Transverse colon (tissue), 4 donors: ENCODE measurements at regions not wholly inside any gene's neighbourhood (a gene's known extent, or its start where the extent isn't known, plus 50 kb on each side); places are given as distances from the start of the nearest gene placed in this dataset.

Experiments used
- DNase-seq: peaks from one replicate; pipeline ENCODE4 v3.0.0-alpha.2; 2019
- H3K27ac ChIP-seq, 4 donors: fragments of 200-600 bp; sonication (generic); 2 replicates each; pipeline ENCODE4 v1.5.1; 2016 to 2018; ENCODE audit warnings: inconsistent platforms in 4 of 4
- H3K27me3 ChIP-seq: fragments of 200-600 bp; sonication (generic); 2 replicates; pipeline ENCODE4 v1.5.1; 2017; ENCODE audit warnings: inconsistent platforms
- H3K36me3 ChIP-seq, 4 donors: fragments of 200-600 bp; sonication (generic); 2 replicates each; pipeline ENCODE4 v1.5.1; 2017 to 2019; ENCODE audit warnings: inconsistent platforms in 4 of 4
- H3K4me1 ChIP-seq, 4 donors: fragments of 200-600 bp; sonication (generic); 2 replicates each; pipeline ENCODE4 v1.5.1; 2017 to 2020; ENCODE audit warnings: inconsistent platforms in 4 of 4
- H3K4me3 ChIP-seq, 4 donors: fragments of 200-600 bp; sonication (generic); 1 replicate in 1 of 4; 2 replicates in 3 of 4; pipeline versions ENCODE4 v1.5.1 to v1.6.1; 2017 to 2019; ENCODE audit warnings: inconsistent platforms in 4 of 4
- H3K9me3 ChIP-seq, 2 donors: fragments of 200-600 bp; sonication (generic); 2 replicates each; pipeline ENCODE4 v1.5.1; 2017 to 2019; ENCODE audit warnings: inconsistent platforms in 2 of 2
- CTCF ChIP-seq, 5 experiments: fragments of 200-600 bp in 3 of 5; fragments of 450-650 bp in 2 of 5; sonication (generic) in 3 of 5; IDR thresholded peaks; 1 replicate in 2 of 5; 2 replicates in 3 of 5; pipeline ENCODE4 v1.5.1; 2016 to 2017; ENCODE audit warnings: antibody characterized with exemption in 5 of 5, inconsistent platforms in 3 of 5, mild to moderate bottlenecking in 2 of 5, moderate library complexity in 1 of 5
- EP300 ChIP-seq: sonication (generic); formaldehyde crosslinking; IDR thresholded peaks from one replicate; pipeline ENCODE4 v1.6.1; 2017; ENCODE audit warnings: antibody characterized with exemption, low read depth
- POLR2A ChIP-seq: fragments of 450-650 bp; IDR thresholded peaks from one replicate; pipeline ENCODE4 v1.6.1; 2016; ENCODE audit warnings: antibody characterized with exemption, mild to moderate bottlenecking, moderate library complexity
- POLR2AphosphoS5 ChIP-seq, 3 donors: sonication (generic); formaldehyde crosslinking; IDR thresholded peaks; one replicate each; pipeline ENCODE4 v1.6.1; 2016; ENCODE audit warnings: antibody characterized with exemption in 3 of 3
- WGBS, 2 donors: methylation state at CpG; one replicate each; pipeline ENCODE4 v1.1.5; 2018; ENCODE audit warnings: low coverage in 1 of 2; 5-methylcytosine and 5-hydroxymethylcytosine counted together
- in situ Hi-C, 4 donors: fragments of 200-750 bp; cut with MboI; loops; one replicate each; pipeline versions ENCODE4 v1.15.0 to v1.15.1; 2017; ENCODE audit warnings: low sequenced_read_pairs in 3 of 4, low pct_ligation_motif_present in 1 of 4, low pct_unique_long_range_greater_than_20kb in 1 of 4
- intact Hi-C: fragments of 100-400 bp; cut with DNase I; formaldehyde crosslinking; loops from one replicate; pipeline ENCODE4 v1.15.1; 2023; ENCODE audit warnings: low total_unique reads

GRCh38 chr5:128896675-128897074, 68.6 kb upstream of the SLC27A6 start:
- H3K9me3 ChIP-seq, result no peaks in the 10 kb centered on the region
- H3K4me1 ChIP-seq, result no peaks in the 10 kb centered on the region
- no peak for DNase-seq
- no peak for TF ChIP-seq POLR2AphosphoS5 (IDR thresholded peaks at IDR 0.05)
- no peak for TF ChIP-seq CTCF (IDR thresholded peaks at IDR 0.05)
- no peak for TF ChIP-seq POLR2A
- no peak for TF ChIP-seq EP300
- no peaks in the 10 kb centered on the region for H3K27me3 ChIP-seq
- 91% methylated on average over 2 of the region's 2 CpGs; no CpG with 5 or more reads in 1 of the 2 donors for WGBS, 2 donors
- H3K27ac ChIP-seq, result no peak overlapping the region
- no peaks in the 10 kb centered on the region for H3K36me3 ChIP-seq
- in situ Hi-C loops, result no loop called here
- intact Hi-C loops, result no loop called here
- no peak overlapping the region for H3K4me3 ChIP-seq

- Histone ChIP-seq H3K4me1 (no peaks in the 10 kb centered on the region), H3K36me3 (no peaks in the 10 kb centered on the region), H3K27ac (no peak overlapping the region), H3K27me3 (no peaks in the 10 kb centered on the region), H3K9me3 (no peaks in the 10 kb centered on the region), H3K4me3 (no peak overlapping the region)
- 61 to 76% methylated on average over 4 to 5 of the region's 5 CpGs for WGBS, 2 donors
- intact Hi-C loops, result loop anchor here (10.0 kb wide), 1 partner anchor 871 kb away; no protein-coding TSS in a partner anchor
- TF ChIP-seq POLR2A (no peak), POLR2AphosphoS5 (IDR thresholded peaks at IDR 0.05) (no peak), CTCF (IDR thresholded peaks at IDR 0.05) (no peak), EP300 (no peak)
- no peak for DNase-seq
- in situ Hi-C loops, result loop anchor here in 3 of 4 donors (25.0 kb wide), 1 partner anchor 859 kb away; no protein-coding TSS in a partner anchor
These were observed 61.7 kb upstream of the SLC27A6 start for GRCh38 chr5:128903550-128903949.

GRCh38 chr5:128904805-128905567, 60.3 kb upstream of the SLC27A6 start:
- Histone ChIP-seq H3K4me1 (no peaks in the 10 kb centered on the region), H3K9me3 (no peaks in the 10 kb centered on the region), H3K27ac (no peak overlapping the region), H3K4me3 (no peak overlapping the region), H3K27me3 (no peaks in the 10 kb centered on the region), H3K36me3 (no peaks in the 10 kb centered on the region)
- intact Hi-C loops, result loop anchor here (10.0 kb wide), 1 partner anchor 870 kb away; no protein-coding TSS in a partner anchor
- no peak for DNase-seq
- no peak for TF ChIP-seq EP300
- TF ChIP-seq POLR2AphosphoS5 (IDR thresholded peaks at IDR 0.05), result no peak
- TF ChIP-seq CTCF (IDR thresholded peaks at IDR 0.05), result no peak
- no peak for TF ChIP-seq POLR2A
- in situ Hi-C loops, result loop anchor here in 3 of 4 donors (25.0 kb wide), 1 partner anchor 857 kb away; no protein-coding TSS in a partner anchor
- WGBS, 2 donors, result 63 to 74% methylated on average over 3 of the region's 3 CpGs

GRCh38 chr5:128905568-128906110, 59.6 kb upstream of the SLC27A6 start:
- 17 to 41% methylated on average over 3 to 4 of the region's 4 CpGs for WGBS, 2 donors
- intact Hi-C loops (loop anchor here (10.0 kb wide), 1 partner anchor 869 kb away; no protein-coding TSS in a partner anchor), in situ Hi-C loops (loop anchor here in 3 of 4 donors (25.0 kb wide), 1 partner anchor 857 kb away; no protein-coding TSS in a partner anchor)
- Histone ChIP-seq H3K4me3 (no peak overlapping the region), H3K27ac (no peak overlapping the region), H3K4me1 (no peaks in the 10 kb centered on the region), H3K9me3 (no peaks in the 10 kb centered on the region), H3K27me3 (no peaks in the 10 kb centered on the region), H3K36me3 (no peaks in the 10 kb centered on the region)
- peak; percentile 9 for DNase-seq
- TF ChIP-seq CTCF (IDR thresholded peaks at IDR 0.05) (peak; percentile 56 to 74 (median 69)), POLR2A (no peak), POLR2AphosphoS5 (IDR thresholded peaks at IDR 0.05) (no peak)
